ENCODE measurements at regions not wholly inside any gene's neighbourhood (a gene's known extent, or its start where the extent isn't known, plus 50 kb on each side); places are given as distances from the start of the nearest gene placed in this dataset.

GRCh38 chr5:167900340-167900935 lies 391.0 kb upstream of the WWC1 start:
- Histone ChIP-seq H3K4me3 (no peak overlapping the region), H3K27ac (no peak overlapping the region)

- H3K4me3 ChIP-seq: no peak overlapping the region
- H3K27ac ChIP-seq: no peak overlapping the region
These were observed 389.1 kb upstream of the WWC1 start for GRCh38 chr5:167902298-167902697.

GRCh38 chr5:167903243-167903642 lies 388.2 kb upstream of the WWC1 start:
- Histone ChIP-seq H3K27ac (no peak overlapping the region), H3K4me3 (no peak overlapping the region)

GRCh38 chr5:167903659-167904058 lies 387.8 kb upstream of the WWC1 start:
- H3K27ac ChIP-seq: no peak overlapping the region
- no peak overlapping the region for H3K4me3 ChIP-seq

- H3K27ac ChIP-seq: no peak overlapping the region
These were observed 385.3 kb upstream of the WWC1 start for GRCh38 chr5:167905919-167906853.

GRCh38 chr5:167908606-167909005 lies 382.8 kb upstream of the WWC1 start:
- no peak overlapping the region for H3K4me3 ChIP-seq
- H3K27ac ChIP-seq: no peak overlapping the region

More at GRCh38 chr5:167905919-167906853, 385.3 kb upstream of the WWC1 start:
- H3K4me3 ChIP-seq: no peak overlapping the region

GRCh38 chr5:167912941-167913665 lies 378.3 kb upstream of the WWC1 start:
- no peak overlapping the region for H3K4me3 ChIP-seq
- H3K27ac ChIP-seq: no peak overlapping the region

GRCh38 chr5:167915237-167915636 lies 376.2 kb upstream of the WWC1 start:
- H3K27ac ChIP-seq: no peak overlapping the region

GRCh38 chr5:167916261-167916691 lies 375.2 kb upstream of the WWC1 start:
- Histone ChIP-seq H3K4me3 (no peak overlapping the region), H3K27ac (peak overlapping the region in 2 of 21 experiments; percentile 26 to 31)

More at GRCh38 chr5:167915237-167915636, 376.2 kb upstream of the WWC1 start:
- no peak overlapping the region for H3K4me3 ChIP-seq

GRCh38 chr5:167916706-167917105 lies 374.7 kb upstream of the WWC1 start:
- Histone ChIP-seq H3K27ac (peak overlapping the region in 2 of 21 experiments; percentile 26 to 31), H3K4me3 (no peak overlapping the region)

GRCh38 chr5:167918184-167918812 lies 373.1 kb upstream of the WWC1 start:
- H3K27ac ChIP-seq: peak overlapping the region in 2 of 21 experiments; percentile 11 to 22
- no peak overlapping the region for H3K4me3 ChIP-seq

GRCh38 chr5:167918813-167919483 lies 372.5 kb upstream of the WWC1 start:
- H3K27ac ChIP-seq: peak overlapping the region in 1 of 21 experiments; percentile 11
- H3K4me3 ChIP-seq: no peak overlapping the region

- H3K4me3 ChIP-seq: no peak overlapping the region
- H3K27ac ChIP-seq: no peak overlapping the region
These were observed 370.9 kb upstream of the WWC1 start for GRCh38 chr5:167920589-167920988.

- no peak overlapping the region for H3K4me3 ChIP-seq
- H3K27ac ChIP-seq: no peak overlapping the region
These were observed 369.6 kb upstream of the WWC1 start for GRCh38 chr5:167921796-167922195.

GRCh38 chr5:167923396-167923795 lies 368.0 kb upstream of the WWC1 start:
- Histone ChIP-seq H3K27ac (no peak overlapping the region), H3K4me3 (no peak overlapping the region)

- Histone ChIP-seq H3K27ac (no peak overlapping the region), H3K4me3 (no peak overlapping the region)
These were observed 361.6 kb upstream of the WWC1 start for GRCh38 chr5:167929841-167930240.

GRCh38 chr5:167934551-167934971 lies 356.9 kb upstream of the WWC1 start:
- no peak overlapping the region for H3K27ac ChIP-seq
- no peak overlapping the region for H3K4me3 ChIP-seq

GRCh38 chr5:167936022-167936421 lies 355.4 kb upstream of the WWC1 start:
- no peak overlapping the region for H3K4me3 ChIP-seq
- H3K27ac ChIP-seq: no peak overlapping the region

- H3K27ac ChIP-seq: no peak overlapping the region
- H3K4me3 ChIP-seq: no peak overlapping the region
These were observed 354.4 kb upstream of the WWC1 start for GRCh38 chr5:167936944-167937634.
